ENCODE measurements at regions not wholly inside any gene's neighbourhood (a gene's known extent, or its start where the extent isn't known, plus 50 kb on each side); places are given as distances from the start of the nearest gene placed in this dataset.
"Not testable (repeated sequence)": the region's sequence is repeated elsewhere in the genome, so short reads cannot be mapped to it uniquely, and the experiment has no call there.

DNA sequence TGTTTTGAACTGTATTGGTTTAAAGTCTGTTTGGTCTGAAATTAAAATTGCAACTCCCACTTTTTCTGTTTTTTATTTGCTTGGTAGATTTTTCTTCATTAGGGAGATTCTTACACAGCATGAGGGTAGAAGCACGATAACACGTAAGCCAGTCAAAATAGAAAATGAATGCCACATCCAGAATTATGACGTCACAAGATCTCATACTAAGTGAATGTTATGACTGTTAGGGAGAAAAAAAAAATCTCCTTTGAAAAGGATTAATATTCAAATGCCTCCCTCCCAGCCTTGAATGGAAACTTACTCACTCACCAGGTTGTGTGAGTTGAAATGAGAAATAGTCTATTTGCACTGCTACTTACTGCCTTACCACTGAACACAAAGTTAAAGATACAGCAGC, 670.8 kb downstream of the TFAP2A start:
- TF ChIP-seq, protein P1, sequence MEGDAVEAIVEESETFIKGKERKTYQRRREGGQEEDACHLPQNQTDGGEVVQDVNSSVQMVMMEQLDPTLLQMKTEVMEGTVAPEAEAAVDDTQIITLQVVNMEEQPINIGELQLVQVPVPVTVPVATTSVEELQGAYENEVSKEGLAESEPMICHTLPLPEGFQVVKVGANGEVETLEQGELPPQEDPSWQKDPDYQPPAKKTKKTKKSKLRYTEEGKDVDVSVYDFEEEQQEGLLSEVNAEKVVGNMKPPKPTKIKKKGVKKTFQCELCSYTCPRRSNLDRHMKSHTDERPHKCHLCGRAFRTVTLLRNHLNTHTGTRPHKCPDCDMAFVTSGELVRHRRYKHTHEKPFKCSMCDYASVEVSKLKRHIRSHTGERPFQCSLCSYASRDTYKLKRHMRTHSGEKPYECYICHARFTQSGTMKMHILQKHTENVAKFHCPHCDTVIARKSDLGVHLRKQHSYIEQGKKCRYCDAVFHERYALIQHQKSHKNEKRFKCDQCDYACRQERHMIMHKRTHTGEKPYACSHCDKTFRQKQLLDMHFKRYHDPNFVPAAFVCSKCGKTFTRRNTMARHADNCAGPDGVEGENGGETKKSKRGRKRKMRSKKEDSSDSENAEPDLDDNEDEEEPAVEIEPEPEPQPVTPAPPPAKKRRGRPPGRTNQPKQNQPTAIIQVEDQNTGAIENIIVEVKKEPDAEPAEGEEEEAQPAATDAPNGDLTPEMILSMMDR (IDR thresholded peaks at IDR 0.05; ENCODE audit: insufficient read depth, missing control alignments): no peak

DNA sequence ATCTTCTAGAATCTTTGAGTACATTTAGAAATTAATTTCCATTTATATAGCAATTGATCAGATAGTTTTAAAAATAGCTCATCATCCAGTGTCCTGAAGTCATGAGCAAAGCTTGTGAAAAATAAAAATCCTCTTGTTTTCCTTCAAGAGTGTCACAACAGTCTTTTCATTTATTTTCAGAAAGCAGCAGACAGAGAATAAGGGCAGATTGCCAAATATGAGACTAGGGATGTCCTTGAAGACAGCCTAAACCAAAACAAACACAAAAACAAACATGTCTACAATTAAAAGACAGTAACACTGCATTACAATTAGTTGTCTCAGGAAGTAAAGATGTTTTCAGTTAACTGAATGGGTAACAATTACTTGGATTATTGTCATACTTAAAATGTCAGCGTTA, 682.8 kb downstream of the TFAP2A start:
- DNase-seq (ENCODE audit: insufficient read length, low spot score) (no peak), FAIRE-seq (no peak)
- TF ChIP-seq, protein P1 (IDR thresholded peaks at IDR 0.05; ENCODE audit: insufficient read depth, missing control alignments): no peak

More for the DNA sequence above, 670.8 kb downstream of the TFAP2A start:
- FAIRE-seq (no peak), DNase-seq (ENCODE audit: insufficient read length, low spot score) (no peak)

DNA sequence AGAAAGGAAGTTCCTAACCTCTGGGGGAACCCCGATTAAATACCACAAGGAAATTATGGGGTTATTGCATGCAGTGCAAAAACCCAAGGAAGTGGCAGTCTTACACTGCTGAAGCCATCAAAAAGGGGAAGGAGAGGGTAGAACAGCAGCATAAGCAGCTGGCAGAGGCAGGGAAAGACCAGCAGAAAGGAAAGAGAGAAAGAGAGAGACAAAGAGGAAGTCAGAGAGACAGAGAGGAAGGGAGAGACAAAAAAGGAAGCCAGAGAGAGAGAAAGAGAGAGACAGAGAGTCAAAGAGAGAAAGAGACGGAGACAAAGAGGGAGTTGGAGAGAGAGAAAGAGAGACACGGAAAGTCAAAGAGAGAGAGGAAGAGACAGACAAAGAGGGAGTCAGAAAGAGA, 689.1 kb downstream of the TFAP2A start:
- FAIRE-seq; DNase-seq (ENCODE audit: insufficient read length, low spot score): not testable (repeated sequence)

DNA sequence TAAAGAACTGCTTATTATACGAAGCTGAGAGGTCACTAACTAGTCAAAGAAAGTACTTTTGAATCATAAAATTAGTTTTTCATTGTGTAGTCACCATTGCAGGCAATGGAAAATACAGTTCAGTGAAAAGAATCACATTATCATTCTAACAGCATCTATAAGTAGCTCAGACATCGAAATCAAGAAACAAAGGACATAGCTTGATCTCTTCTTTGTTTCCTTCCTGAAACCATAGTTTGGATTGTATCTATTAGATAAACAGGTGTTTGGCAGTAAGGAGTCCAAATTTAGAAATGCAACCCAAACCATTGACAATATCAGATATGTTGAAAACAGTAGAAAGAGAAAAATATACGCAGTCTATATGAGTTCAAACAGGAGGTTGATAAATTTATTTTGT, 697.3 kb downstream of the TFAP2A start:
- DNase-seq (ENCODE audit: insufficient read length, low spot score) (no peak), FAIRE-seq (no peak)
- TF ChIP-seq, protein P1 (IDR thresholded peaks at IDR 0.05; ENCODE audit: insufficient read depth, missing control alignments): no peak

DNA sequence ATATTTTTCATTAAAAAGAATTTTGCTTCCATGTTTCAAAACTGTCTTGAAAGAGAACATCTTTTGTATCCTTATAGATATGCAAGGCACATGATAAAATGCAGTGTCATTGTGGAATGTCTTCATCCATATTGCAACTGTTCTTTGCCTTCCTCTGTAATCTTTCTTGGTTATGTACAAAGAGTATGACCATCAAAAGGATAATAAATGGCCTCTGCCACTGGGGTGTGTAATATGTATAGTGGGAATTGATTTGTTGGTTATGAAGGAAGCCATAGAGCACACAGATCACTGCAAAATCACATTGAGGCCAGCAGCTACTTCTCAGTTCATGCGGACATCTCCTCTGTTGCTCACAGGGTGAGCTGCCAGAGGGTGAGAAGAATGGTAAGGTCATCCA, 703.5 kb downstream of the TFAP2A start:
- TF ChIP-seq, protein P1 (IDR thresholded peaks at IDR 0.05; ENCODE audit: insufficient read depth, missing control alignments): no peak
- FAIRE-seq (no peak), DNase-seq (ENCODE audit: insufficient read length, low spot score) (no peak)

DNA sequence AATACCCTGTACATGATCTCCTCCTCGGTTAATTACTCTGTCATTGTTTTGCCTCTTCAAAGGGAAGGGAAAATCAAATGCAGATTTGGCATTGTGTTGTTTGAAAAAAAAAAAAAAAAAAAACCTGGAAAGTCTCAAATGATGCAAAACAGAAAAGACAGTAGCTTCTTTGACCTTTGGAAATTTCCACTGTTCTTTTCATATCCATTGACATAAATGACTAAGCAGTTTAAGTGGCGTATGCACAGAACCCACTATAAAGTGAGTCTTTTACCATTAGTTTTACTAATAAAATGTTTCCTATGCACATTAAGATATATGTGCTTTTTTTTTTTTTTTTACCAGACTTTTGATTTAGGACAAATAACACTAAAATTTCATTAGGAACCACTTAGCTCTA, 704.3 kb downstream of the TFAP2A start:
- FAIRE-seq (no peak), DNase-seq (ENCODE audit: insufficient read length, low spot score) (no peak)
- TF ChIP-seq, protein P1 (IDR thresholded peaks at IDR 0.05; ENCODE audit: insufficient read depth, missing control alignments): no peak

DNA sequence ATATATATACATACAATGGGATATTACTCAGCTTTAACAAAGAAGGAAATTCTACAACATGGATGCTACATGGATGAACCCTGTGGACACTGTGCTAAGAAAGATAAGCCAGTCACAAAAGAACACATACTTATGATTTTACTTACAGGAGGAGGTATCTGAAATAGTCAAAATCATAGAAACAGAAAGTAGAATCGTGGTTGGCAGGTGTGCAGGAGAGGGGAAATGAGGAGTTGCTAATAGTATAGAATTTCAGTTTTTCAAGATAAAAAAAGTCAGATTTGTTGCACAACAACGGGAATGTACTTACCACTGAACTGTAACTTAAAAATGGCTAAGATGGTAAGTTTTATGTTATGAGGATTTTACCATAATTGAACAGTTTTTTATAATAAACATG, 706.3 kb downstream of the TFAP2A start:
- FAIRE-seq (no peak), DNase-seq (ENCODE audit: insufficient read length, low spot score) (no peak)
- TF ChIP-seq, protein P1 (IDR thresholded peaks at IDR 0.05; ENCODE audit: insufficient read depth, missing control alignments): no peak

DNA sequence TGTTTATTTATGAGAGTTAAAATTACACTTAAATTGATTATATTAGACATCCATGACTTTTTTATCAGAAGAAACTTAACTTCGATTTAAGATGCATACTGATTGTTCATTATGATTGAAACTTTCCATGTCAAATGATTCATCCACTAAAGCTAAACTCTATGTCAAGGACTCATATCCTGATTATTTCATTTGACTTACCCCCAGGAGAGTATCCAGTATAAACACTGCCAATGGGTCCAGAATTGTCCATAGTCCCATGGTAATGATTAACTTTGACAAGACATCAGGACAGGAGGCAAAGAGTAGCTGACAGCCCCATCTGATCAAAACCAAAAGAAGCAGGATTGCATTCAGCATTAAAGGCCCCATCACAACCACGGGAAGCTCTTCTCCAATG, 709.9 kb downstream of the TFAP2A start:
- no peak for DNase-seq (ENCODE audit: insufficient read length, low spot score)
- no peak for FAIRE-seq
- TF ChIP-seq, protein P1 (IDR thresholded peaks at IDR 0.05; ENCODE audit: insufficient read depth, missing control alignments): no peak

Data from D721Med (cell line).